ENCODE measurements at regions not wholly inside any gene's neighbourhood (a gene's known extent, or its start where the extent isn't known, plus 50 kb on each side); places are given as distances from the start of the nearest gene placed in this dataset.

GRCh38 chr9:129267141-129267540, 89.1 kb upstream of the IER5L start:
- no peaks in the 10 kb centered on the region for H4K20me1 ChIP-seq (replicated peaks; ENCODE audit: control insufficient read depth, extremely low read depth, insufficient read depth, low read length)
- TF ChIP-seq JUN (IDR thresholded peaks at IDR 0.05; ENCODE audit: borderline replicate concordance, insufficient read depth, insufficient read length, low read depth) (no peak), MAX (IDR thresholded peaks at IDR 0.05; ENCODE audit: insufficient read depth, insufficient read length) (no peak), FOS (IDR thresholded peaks at IDR 0.05; ENCODE audit: borderline replicate concordance, insufficient read depth, low read length) (no peak)
- intact Hi-C loops (cut with micrococcal nuclease), result no loop called here
- FAIRE-seq (no peak), DNase-seq (ENCODE audit: low read depth, low spot score) (no peak)
- dilution Hi-C loops (cut with MboI; ENCODE audit: extremely low pct_ligation_motif_present, low sequenced_read_pairs), result no loop called here
- no TSS peak for BruUV-seq (replicated peaks)
- no peak overlapping the region for H3K4me2 ChIP-seq (ENCODE audit: insufficient read depth, low read length)
- H3K27ac ChIP-seq (ENCODE audit: insufficient read depth, low read depth, low read length), result no peak overlapping the region
- no peaks in the 10 kb centered on the region for H3K36me3 ChIP-seq (ENCODE audit: control insufficient read depth in 2 of 2, extremely low read depth in 1 of 2, insufficient read depth in 2 of 2, low read length in 2 of 2)
- ChIA-PET CTCF (interaction anchor here (1.2 kb wide), 1 partner anchor 128 kb away, joined by 3 read pairs; no protein-coding TSS in a partner anchor), POLR2A (no interaction called here)
- H3K4me3 ChIP-seq (replicated peaks in 1 of 3; ENCODE audit: insufficient read depth in 1 of 3, low read depth in 1 of 3, low read length in 3 of 3), result no peak overlapping the region
- H3K4me1 ChIP-seq (ENCODE audit: control insufficient read depth, extremely low read depth, insufficient read depth, low read length), result no peaks in the 10 kb centered on the region
- no peak overlapping the region for H3K9ac ChIP-seq (replicated peaks; ENCODE audit: extremely low read depth, insufficient read depth, low read length)
- no peaks in the 10 kb centered on the region for H3K79me2 ChIP-seq (ENCODE audit: control insufficient read depth, insufficient read depth, low read length)
- no peaks in the 10 kb centered on the region for H3K9me3 ChIP-seq (replicated peaks; ENCODE audit: control insufficient read depth, insufficient read depth, low read length)
- H3K27me3 ChIP-seq (ENCODE audit: control insufficient read depth in 2 of 2, insufficient read depth in 2 of 2, low read length in 2 of 2), result peaks cover 2% of the 10 kb centered on the region in 2 experiments
- no peaks in the 10 kb centered on the region for H3K9me1 ChIP-seq (replicated peaks; ENCODE audit: control insufficient read depth, extremely low read depth, insufficient read depth, low read length)
- no peak overlapping the region for H2AFZ ChIP-seq (ENCODE audit: low read depth, low read length)

GRCh38 chr9:129266536-129266935, 88.5 kb upstream of the IER5L start:
- Histone ChIP-seq H4K20me1 (replicated peaks; ENCODE audit: control insufficient read depth, extremely low read depth, insufficient read depth, low read length) (no peaks in the 10 kb centered on the region), H3K4me1 (ENCODE audit: control insufficient read depth, extremely low read depth, insufficient read depth, low read length) (no peaks in the 10 kb centered on the region), H3K27me3 (ENCODE audit: control insufficient read depth in 2 of 2, insufficient read depth in 2 of 2, low read length in 2 of 2) (peaks cover 0 to 1% of the 10 kb centered on the region in 2 experiments), H3K27ac (ENCODE audit: insufficient read depth, low read depth, low read length) (no peak overlapping the region), H3K9ac (replicated peaks; ENCODE audit: extremely low read depth, insufficient read depth, low read length) (no peak overlapping the region), H3K9me1 (replicated peaks; ENCODE audit: control insufficient read depth, extremely low read depth, insufficient read depth, low read length) (no peaks in the 10 kb centered on the region), H2AFZ (ENCODE audit: low read depth, low read length) (no peak overlapping the region), H3K36me3 (ENCODE audit: control insufficient read depth in 2 of 2, extremely low read depth in 1 of 2, insufficient read depth in 2 of 2, low read length in 2 of 2) (no peaks in the 10 kb centered on the region), H3K4me2 (ENCODE audit: insufficient read depth, low read length) (no peak overlapping the region), H3K9me3 (replicated peaks; ENCODE audit: control insufficient read depth, insufficient read depth, low read length) (no peaks in the 10 kb centered on the region), H3K79me2 (ENCODE audit: control insufficient read depth, insufficient read depth, low read length) (no peaks in the 10 kb centered on the region), H3K4me3 (replicated peaks in 1 of 3; ENCODE audit: insufficient read depth in 1 of 3, low read depth in 1 of 3, low read length in 3 of 3) (no peak overlapping the region)
- TF ChIP-seq FOS (IDR thresholded peaks at IDR 0.05; ENCODE audit: borderline replicate concordance, insufficient read depth, low read length), result no peak
- ChIA-PET POLR2A (no interaction called here), CTCF (interaction anchor here (1.2 kb wide), 1 partner anchor 128 kb away, joined by 3 read pairs; no protein-coding TSS in a partner anchor)
- dilution Hi-C loops (cut with MboI; ENCODE audit: extremely low pct_ligation_motif_present, low sequenced_read_pairs) (no loop called here), intact Hi-C loops (cut with micrococcal nuclease) (no loop called here)
- DNase-seq (ENCODE audit: low read depth, low spot score), result no peak
- no TSS peak for BruUV-seq (replicated peaks)
- no peak for FAIRE-seq

Measured in endothelial cell of umbilical vein (primary cell).